Non-pigmented ciliary epithelial cell (primary cell): ENCODE measurements at regions not wholly inside any gene's neighbourhood (a gene's known extent, or its start where the extent isn't known, plus 50 kb on each side); places are given as distances from the start of the nearest gene placed in this dataset.
"Not testable (repeated sequence)": the region's sequence is repeated elsewhere in the genome, so short reads cannot be mapped to it uniquely, and the experiment has no call there.

Source experiments
- DNase-seq: peaks from one replicate; pipeline ENCODE4 v3.0.0-alpha.2; 2010; ENCODE audit warnings: low read depth

DNA sequence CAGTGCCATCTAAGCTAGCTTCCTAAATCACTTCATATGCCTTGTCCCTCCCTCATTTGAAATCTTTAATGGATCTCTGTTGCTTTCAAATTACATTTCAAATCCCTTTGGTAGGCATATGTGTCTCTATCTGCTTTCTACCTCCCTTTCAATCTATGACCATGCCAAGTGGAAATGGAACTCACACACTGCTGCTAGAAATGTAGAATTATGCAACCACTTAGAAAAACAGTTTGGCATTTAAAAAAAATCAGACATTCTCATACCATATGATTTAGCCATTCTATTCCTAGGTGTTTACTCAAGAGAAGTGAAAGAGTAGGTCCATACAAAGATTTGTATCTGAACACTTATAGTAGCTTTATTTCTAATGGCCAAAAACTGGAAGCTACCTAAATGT, 413.5 kb upstream of the INTU start:
- no peak for DNase-seq

GRCh38 chr4:127224556-127224955, 408.2 kb upstream of the INTU start:
- no peak for DNase-seq

- no peak for DNase-seq
Observed at GRCh38 chr4:127229855-127230608, 402.7 kb upstream of the INTU start.

- no peak for DNase-seq
Observed at GRCh38 chr4:127236889-127237288, 395.9 kb upstream of the INTU start.

DNA sequence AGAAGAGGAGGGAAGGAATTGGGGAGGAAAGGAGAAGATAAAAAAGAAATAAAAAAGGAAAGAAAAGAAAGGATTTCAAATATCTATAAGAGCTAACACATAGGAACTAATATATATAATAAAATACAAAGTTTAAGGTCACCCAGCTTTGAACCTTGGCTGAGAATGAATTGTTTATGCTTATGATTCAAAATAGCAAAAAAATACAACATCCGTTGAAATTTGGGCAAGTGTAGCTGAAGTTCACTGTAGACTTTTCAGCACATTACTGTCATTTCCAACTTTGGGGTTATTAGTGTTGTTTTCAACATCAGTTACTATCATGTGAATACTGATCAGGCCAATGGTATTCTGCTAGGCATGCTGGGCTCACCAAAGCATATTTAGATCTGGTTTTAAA, 395.2 kb upstream of the INTU start:
- no peak for DNase-seq

DNA sequence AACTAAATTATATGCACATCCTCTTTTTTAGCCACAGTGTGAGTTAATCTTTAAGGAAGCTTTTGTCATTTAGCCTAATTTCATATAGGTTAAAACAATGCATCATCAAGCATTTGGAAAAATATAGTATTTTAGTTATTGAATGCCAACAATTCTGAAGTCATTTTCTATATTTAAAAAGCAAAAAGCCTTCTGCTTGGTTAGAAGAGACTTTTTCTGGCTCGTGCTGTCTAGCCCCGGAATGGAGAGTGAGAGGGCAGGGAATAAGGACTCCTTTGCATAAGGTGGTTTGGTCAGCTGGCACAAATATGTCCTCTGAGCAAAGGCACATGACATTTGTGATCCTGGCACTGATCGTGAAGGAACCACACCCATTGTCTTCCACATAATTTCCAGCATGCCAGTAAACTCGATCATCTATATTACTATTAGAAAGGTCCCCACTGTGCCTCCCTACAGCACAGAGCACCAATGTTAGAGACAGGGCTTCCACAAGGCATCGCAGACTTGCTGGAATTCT, 393.7 kb upstream of the INTU start:
- no peak for DNase-seq

GRCh38 chr4:127239902-127240763, 392.6 kb upstream of the INTU start:
- DNase-seq, result no peak

DNA sequence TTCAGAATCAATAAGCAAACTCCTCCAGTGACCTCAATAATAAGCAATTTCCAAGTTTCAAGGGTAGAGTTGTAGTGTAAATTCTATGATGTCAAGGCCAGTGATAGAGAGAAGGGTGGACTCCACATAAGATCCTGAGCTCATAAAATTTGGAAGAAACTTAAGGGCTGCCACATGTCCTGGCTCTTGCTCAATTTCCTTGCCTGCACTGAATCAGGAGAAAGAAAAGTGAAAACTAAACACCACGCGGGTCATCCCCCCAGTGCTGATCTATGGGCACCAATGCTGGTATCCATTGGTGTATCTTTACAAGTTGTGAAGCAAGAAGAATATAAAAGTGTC, 392.0 kb upstream of the INTU start:
- no peak for DNase-seq

DNA sequence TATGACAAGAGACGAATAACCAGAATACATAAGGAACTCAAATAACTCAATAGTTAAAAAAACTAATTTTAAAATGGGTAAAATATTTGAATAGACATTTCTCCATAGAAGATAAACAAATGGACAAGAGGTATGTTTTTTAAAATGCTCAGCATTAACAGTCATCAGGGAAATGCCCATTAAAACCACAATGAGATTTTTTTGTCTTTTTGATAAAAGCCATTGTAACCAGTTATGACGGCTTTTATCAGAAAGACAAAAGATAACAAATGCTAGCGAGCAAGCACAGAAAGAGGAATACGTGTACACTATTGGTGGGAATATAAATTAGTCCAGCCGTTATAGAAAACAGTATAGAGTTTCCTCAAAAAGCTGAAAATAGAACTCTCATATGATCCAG, 388.2 kb upstream of the INTU start:
- DNase-seq, result no peak

- DNase-seq, result no peak
Observed at GRCh38 chr4:127246963-127247952, 385.5 kb upstream of the INTU start.

GRCh38 chr4:127249066-127249766, 383.5 kb upstream of the INTU start:
- DNase-seq, result peak; percentile 46

- no peak for DNase-seq
Observed at GRCh38 chr4:127249767-127250108, 383.0 kb upstream of the INTU start.

- no peak for DNase-seq
Observed at GRCh38 chr4:127250577-127250976, 382.2 kb upstream of the INTU start.

DNA sequence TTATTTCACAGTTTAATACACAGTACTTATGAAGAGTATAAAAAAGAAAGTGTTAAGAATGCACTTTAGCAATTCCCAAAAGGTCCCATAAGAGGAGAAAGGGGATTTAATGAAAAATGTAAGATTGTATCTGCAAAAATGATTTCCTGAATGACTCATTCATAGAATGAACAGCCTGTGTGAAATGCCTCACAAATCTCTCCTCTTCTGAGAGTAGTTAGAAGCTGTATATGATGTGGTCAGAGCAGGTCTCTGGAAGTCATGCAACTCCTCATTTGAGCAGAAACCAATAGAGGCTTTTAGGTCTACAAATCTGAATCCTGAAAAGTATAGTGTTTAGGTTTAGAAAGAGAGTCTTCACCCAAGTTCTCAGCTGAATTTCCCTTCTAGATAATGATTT, 381.3 kb upstream of the INTU start:
- peak; percentile 28 for DNase-seq

DNA sequence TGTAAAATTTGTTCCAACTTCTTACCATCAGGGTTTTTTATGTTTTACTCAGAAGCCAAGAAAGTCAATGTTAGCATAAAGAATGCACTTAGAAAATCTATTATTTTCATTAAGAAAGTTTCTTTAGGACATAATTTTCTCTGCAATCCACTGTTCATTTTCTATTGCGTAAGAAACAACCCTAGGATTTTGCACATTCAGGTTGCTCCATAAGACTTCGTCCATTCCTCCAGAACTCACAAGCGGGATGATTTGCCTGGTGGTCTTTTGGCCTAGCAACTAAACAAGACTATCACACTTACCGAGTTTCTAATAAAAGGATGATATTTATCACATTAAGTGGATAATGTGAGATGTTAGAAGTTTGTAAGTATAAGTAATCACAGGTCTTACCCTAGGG, 376.3 kb upstream of the INTU start:
- DNase-seq, result no peak

- no peak for DNase-seq
Observed at GRCh38 chr4:127261476-127261875, 371.3 kb upstream of the INTU start.

DNA sequence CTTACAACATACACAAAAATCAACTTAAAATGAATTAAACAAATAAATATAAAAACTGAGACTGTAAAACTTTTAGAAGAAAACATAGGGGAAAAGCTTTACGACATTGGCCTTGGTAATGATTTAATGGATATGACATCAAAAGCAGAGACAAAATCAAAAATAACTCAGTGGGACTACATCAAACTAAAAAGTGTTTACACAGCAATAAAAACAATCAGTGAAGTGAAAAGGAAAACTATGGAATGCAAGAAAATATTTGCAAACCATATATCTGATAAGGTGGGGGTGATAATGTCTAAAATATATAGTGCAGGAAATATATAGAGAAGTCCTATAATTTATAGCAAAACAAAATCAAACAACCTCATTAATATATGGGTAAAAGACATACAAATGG, 364.4 kb upstream of the INTU start:
- no peak for DNase-seq

GRCh38 chr4:127277023-127277422, 355.7 kb upstream of the INTU start:
- not testable (repeated sequence) for DNase-seq

- DNase-seq, result no peak
Observed at GRCh38 chr4:127284236-127284635, 348.5 kb upstream of the INTU start.

DNA sequence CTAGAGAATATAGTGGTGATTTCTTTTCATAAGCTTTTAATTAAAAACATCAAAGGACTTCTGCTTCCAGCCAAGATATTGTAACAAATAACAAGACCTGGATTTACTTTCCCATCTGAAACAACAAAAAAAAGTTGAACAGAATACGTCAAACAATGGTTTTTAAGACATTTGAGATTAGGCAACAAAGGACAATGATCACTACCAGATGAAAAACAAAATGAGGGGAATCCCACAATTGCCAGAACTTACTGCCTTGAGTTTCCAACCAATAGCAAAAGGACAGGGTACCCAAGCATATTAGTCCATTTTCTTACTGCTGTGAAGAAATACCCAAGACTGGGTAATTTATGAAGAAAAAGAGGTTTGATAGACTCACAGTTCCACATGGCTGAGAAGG, 341.4 kb upstream of the INTU start:
- no peak for DNase-seq

GRCh38 chr4:127293496-127293895, 339.3 kb upstream of the INTU start:
- no peak for DNase-seq

DNA sequence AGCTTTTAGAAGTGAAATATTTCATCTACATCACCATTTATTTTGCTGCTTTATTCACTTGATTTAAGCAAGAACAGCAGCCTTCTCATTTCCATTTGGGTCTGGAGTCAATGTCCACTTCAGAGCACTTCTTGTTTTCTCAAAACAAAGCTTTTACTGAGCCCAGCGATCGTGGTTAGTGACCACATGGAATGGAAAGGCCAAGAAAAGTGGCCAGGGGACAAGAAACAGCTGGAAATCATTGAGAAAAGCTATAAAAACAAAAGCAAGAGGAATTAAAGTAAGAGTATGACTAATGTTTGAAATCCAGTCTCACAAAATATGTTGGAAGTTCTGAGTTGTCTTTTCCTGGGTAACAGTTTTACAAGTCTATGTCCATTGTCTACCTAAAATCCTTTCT, 328.4 kb upstream of the INTU start:
- peak; percentile 15 for DNase-seq
